NCI-H2196 (cell line): ENCODE measurements at regions not wholly inside any gene's neighbourhood (a gene's known extent, or its start where the extent isn't known, plus 50 kb on each side); places are given as distances from the start of the nearest gene placed in this dataset.

ENCODE experiments used
- DNase-seq: peaks from one replicate; lab custom pipeline; 2025; ENCODE audit not compliant: unreplicated experiment; lab: John Stamatoyannopoulos, UW

GRCh38 chr20:6616421-6616820 lies 151.1 kb upstream of the BMP2 start:
- no peak for DNase-seq

GRCh38 chr20:6614836-6615235 lies 152.7 kb upstream of the BMP2 start:
- no peak for DNase-seq

DNA sequence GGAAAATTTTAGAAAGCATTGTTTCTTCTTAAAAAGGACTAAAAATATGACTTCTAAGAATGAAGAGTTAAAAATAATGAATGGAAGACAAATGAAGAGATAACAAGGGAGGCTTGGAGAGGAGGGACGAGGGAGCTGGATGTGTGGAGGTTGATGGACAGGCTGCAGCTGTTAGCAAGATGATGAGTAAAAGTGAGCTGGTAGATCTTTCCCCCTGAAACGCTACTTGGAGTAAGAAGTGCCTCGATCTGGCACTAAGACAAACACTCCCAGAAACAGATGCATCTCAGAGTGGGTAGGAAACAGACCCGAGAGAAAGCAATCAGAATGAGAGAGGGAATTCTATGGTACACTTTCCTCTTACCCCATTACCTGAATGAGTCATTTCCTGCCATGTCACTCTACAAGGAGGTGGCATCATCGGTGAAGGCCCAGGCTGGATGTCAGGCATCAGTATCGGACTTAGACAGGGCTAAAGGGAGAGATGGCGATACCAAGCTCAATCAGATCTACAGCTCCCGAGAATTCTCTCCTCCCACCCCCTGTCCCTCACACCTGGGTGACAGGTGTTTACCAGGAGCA lies 154.1 kb upstream of the BMP2 start:
- no peak for DNase-seq

- DNase-seq, result no peak
Measured at GRCh38 chr20:6612606-6612923, 154.9 kb upstream of the BMP2 start.

DNA sequence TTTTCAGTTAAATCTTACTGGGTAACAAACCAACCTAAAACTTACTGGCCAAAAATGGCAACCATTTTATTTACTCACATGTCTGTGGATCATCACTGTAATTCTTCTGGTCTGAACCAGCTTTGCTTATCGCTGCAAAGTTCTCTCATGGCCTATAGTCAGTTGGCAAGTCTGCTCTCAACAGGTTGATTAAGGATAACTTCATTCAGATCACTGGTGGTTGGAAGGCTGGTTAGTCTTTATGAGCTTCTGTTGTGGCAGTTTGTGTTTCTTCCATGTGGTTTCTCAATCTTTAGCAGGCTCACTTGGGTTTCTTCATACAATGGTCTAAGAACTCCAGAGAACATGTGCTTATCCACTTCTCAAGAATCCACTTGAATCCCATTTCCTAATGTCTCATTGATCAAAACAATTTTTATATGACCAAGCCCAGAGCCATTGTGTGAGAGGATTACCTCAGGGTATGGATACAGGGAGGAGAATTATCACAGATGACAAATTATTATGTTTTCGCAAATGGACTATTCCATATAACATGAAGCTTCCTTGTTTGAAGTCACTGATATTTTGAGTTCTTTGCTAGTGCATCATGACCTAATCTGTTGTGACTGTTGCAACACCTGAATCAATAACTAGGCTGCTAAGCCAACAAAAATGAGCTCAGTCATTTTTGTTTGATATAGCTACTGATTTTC lies 155.4 kb upstream of the BMP2 start:
- no peak for DNase-seq

DNA sequence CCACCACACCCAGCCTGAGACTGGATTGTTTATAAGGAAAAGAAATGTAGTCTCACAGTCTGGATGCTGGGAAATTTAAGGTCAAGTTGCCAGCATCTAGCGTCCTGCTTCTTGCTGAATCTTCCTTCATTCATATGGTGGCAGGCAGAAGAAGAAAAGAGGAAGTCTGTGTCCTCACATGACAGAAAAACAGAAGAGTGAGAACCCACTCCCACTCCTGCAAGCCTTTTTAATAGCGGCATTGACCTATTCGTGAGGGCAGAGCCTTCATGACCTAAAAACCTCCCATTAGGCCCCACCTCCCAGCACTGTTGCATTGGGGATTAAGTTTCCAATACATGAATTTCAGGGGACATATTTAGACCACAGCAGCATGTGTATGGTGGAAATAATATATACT lies 160.8 kb upstream of the BMP2 start:
- no peak for DNase-seq

GRCh38 chr20:6605055-6605935 lies 162.2 kb upstream of the BMP2 start:
- DNase-seq, result no peak

DNA sequence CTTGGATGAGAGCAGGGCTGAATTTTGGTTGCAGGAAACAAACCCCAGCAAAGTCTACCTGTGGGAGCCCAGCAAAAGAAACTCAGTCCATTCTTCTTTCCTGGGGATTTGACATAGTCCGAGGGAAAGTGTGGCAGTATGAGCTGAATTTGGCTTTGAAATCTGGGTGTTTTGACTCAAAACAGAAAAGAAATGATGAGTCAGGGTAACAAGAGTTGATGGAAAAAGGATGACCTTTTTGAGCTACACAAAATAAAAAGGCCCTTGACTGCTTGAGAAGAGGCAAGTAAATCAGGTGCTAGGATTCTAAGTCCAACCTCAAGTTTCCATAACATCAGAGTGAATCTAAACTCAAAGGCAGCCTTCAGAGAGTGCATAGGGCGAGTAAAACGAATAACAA lies 163.3 kb upstream of the BMP2 start:
- DNase-seq, result no peak

GRCh38 chr20:6599876-6600735 lies 167.4 kb upstream of the BMP2 start:
- DNase-seq, result no peak

GRCh38 chr20:6595704-6596103 lies 171.8 kb upstream of the BMP2 start:
- DNase-seq, result no peak

DNA sequence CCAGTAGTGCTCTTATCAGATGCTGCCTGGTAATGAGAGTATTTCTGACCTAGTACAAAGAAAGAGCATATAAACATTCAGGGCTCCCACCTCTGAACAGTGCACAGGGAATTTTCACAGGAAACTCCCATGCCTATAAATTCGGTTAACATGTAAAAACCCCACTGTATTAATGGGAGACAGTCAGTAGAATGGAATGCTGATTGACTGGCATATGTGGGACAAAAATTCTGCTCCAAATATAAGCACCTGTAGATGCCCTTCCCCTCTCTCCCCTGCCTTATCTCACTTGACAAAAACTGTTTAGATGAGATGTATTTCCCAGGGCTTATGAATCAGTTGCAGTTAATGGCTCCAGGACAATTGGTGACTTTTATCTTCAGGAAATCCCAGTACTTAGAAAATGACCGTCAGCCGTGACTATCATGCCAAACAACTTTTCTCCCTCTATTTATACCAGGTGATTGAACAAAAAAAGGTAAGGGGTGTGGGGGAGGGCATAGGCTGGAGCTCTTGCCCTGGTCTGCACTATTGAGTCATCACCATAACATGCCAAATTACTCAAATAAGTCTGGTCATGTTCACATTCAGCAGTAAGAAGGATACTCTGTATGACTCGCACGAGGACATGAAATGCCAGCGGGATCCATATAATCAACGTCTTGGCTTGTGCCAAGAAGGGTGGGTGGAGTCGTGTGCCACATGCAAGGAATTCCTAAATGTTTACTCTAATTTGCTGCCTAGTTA lies 176.4 kb upstream of the BMP2 start:
- no peak for DNase-seq

DNA sequence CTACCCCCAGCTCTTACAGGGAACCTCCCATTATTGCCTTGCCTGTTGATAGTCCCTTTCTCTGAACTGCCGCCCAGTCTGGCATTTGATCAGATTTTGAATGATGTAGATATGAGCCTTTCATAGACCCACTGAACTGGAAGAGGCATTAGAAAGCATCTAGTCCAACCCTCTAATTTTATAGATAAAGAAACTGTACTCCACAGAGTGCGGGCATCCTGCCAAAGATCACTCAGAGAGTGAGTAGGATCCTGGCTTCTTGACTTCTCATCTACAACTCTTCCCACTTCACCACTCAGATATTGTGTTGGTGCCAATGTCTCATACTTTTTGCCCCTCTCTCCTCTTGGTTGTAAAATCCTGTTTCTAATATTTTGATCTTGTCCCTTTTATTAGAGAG lies 179.2 kb upstream of the BMP2 start:
- DNase-seq, result peak; percentile 83

- DNase-seq, result peak; percentile 63
Measured at GRCh38 chr20:6583134-6583738, 184.2 kb upstream of the BMP2 start.

- DNase-seq, result no peak
Measured at GRCh38 chr20:6582449-6582848, 185.0 kb upstream of the BMP2 start.

DNA sequence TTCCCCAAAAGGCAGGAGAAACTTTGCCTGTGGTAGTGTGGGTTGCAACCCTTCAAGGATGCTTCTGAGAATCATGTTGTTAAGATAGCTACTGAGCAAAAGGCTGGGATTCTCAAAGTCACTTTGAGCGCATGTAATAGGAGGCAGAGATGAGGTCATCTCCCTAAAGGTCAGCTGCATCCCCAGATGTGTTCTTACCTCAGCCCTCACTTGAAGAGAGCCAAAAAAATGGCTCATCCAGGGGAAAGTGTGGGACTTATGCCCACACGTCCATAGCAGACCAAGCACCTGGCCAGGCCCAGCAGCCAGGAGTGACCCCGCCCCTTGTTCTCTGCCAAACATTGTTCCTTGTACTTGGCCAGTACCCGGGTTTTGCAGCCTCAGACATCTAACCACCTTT lies 187.0 kb upstream of the BMP2 start:
- no peak for DNase-seq

DNA sequence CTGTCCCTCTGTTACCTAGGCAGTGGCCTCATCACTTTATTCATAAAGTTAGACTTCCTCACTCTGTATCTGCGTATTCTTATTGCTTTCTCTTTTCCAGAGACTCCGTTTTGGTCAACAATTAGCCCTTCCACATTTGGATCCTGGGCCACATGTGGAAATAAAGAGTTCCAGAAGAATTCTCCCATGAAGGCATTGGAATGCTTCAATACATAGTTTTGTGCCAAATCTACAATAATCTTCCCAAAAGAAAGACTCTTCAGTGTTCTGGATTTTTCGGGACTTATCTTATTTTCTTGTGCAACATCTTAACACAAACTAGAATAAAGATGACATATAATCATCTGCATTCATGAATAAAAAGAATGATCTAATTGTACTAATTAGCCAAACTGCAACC lies 187.7 kb upstream of the BMP2 start:
- DNase-seq, result no peak

- DNase-seq, result no peak
Measured at GRCh38 chr20:6579417-6579816, 188.1 kb upstream of the BMP2 start.

DNA sequence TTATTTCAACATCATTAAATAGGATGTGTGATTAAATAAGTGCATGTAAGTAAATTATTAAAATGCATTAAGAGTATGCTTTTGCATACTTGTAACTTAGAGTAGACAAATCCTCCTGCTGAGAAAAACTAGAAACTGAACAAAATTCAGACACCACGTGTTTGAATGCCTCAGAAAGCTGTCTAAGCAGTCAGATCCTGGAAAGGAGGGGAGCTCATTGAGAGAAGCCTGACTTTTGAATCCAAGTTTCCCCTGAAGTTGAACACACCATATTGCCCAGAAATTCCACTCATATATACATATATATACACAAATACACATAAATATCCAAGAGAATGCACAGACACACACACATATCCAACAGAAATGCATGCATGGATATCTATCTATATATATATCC lies 190.0 kb upstream of the BMP2 start:
- DNase-seq, result no peak

DNA sequence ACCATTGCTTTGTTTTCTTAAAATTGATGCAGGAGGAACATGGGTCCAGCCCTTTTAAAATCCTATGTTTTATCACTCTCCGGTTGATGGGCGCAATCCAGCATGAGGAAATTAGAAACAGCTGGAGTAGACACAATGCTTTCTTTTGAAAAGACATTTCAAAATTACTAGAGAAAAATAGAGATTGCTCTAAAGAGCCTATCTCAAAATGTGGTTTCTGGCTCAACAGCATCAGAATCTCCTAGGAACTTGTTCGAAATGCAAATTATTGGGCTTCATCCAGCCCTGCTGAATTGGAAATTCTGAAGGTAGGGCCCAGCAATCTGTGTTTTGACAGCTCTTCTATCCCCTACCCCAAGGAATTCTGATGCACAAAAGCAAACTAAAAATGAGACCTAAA lies 190.8 kb upstream of the BMP2 start:
- no peak for DNase-seq

- no peak for DNase-seq
Measured at GRCh38 chr20:6575912-6576401, 191.5 kb upstream of the BMP2 start.
